ENCODE measurements at regions not wholly inside any gene's neighbourhood (a gene's known extent, or its start where the extent isn't known, plus 50 kb on each side); places are given as distances from the start of the nearest gene placed in this dataset.

GRCh38 chr10:28967031-28967430 lies 289.7 kb downstream of the BAMBI start:
- TF ChIP-seq EZH2phosphoT487 (IDR thresholded peaks at IDR 0.05): no peak
- no peak for TF ChIP-seq CTCF (IDR thresholded peaks at IDR 0.05)
- no peak for TF ChIP-seq EZH2 (IDR thresholded peaks at IDR 0.05)

Measured in neural progenitor cell (in vitro differentiated cells).